WTC11 (cell line): ENCODE measurements at regions not wholly inside any gene's neighbourhood (a gene's known extent, or its start where the extent isn't known, plus 50 kb on each side); places are given as distances from the start of the nearest gene placed in this dataset.

ENCODE experiments used
- ATAC-seq: fragments of 200-7000 bp; cut with Tn5 transposase; 2 replicates; pipeline ENCODE4 v1.10.0; 2021; ENCODE audit warnings: mild to moderate bottlenecking, moderate library complexity
- CTCF ChIA-PET: fragments of 300-600 bp; sonication (Branson Sonifier 250); formaldehyde crosslinking; loops from one replicate; lab custom pipeline; 2021; ENCODE audit warnings: antibody characterized with exemption; lab: Charles Lee
- POLR2A ChIA-PET: fragments of 350-600 bp; sonication (Branson Sonifier 250); formaldehyde crosslinking; loops from one replicate; lab custom pipeline; 2021; ENCODE audit warnings: antibody characterized with exemption; lab: Charles Lee
- DNase-seq: peaks from one replicate; pipeline ENCODE4 v3.0.0; 2021; ENCODE audit warnings: low spot score
- H3K27ac Mint-ChIP-seq: 2 replicates; pipeline ENCODE4 v1.8.0; 2021; ENCODE audit warnings: mixed read lengths
- H3K27me3 Mint-ChIP-seq: 2 replicates; pipeline ENCODE4 v1.8.0; 2021; ENCODE audit warnings: low read depth, mild to moderate bottlenecking, moderate library complexity, mixed read lengths
- H3K36me3 Mint-ChIP-seq: 2 replicates; pipeline ENCODE4 v1.8.0; 2021; ENCODE audit warnings: mixed read lengths
- H3K4me1 Mint-ChIP-seq: 2 replicates; pipeline ENCODE4 v1.8.0; 2022; ENCODE audit warnings: mixed read lengths
- H3K4me3 Mint-ChIP-seq: 2 replicates; pipeline ENCODE4 v1.8.0; 2021; ENCODE audit warnings: mild to moderate bottlenecking, moderate library complexity, mixed read lengths
- H3K9me3 Mint-ChIP-seq: 2 replicates; pipeline ENCODE4 v1.8.0; 2021; ENCODE audit warnings: mixed read lengths
- GTF2I ChIP-seq: fragments of 250-450 bp; sonication (Bioruptor Pico); conservative IDR thresholded peaks from 2 replicates; pipeline ENCODE4 v1.4.0; 2021; ENCODE audit warnings: mild to moderate bottlenecking
- NFE2L1 ChIP-seq: sonication (generic); formaldehyde crosslinking; IDR thresholded peaks from 2 replicates; pipeline ENCODE4 v1.8.1; 2023; ENCODE audit warnings: missing genetic modification reagents
- OVOL2 ChIP-seq: fragments of 250-450 bp; sonication (Bioruptor Pico); IDR thresholded peaks from 2 replicates; pipeline ENCODE4 v1.9.0; 2021; ENCODE audit warnings: mild to moderate bottlenecking, borderline replicate concordance
- PRDM15 ChIP-seq: sonication (generic); formaldehyde crosslinking; IDR thresholded peaks from 2 replicates; pipeline ENCODE4 v1.8.0; 2022; ENCODE audit warnings: missing genetic modification reagents
- RORB ChIP-seq: fragments of 250-450 bp; sonication (Bioruptor Pico); IDR thresholded peaks from 2 replicates; pipeline ENCODE4 v1.9.0; 2021; ENCODE audit warnings: mild to moderate bottlenecking
- STAT6 ChIP-seq: sonication (generic); formaldehyde crosslinking; conservative IDR thresholded peaks from 2 replicates; pipeline ENCODE4 v1.8.1; 2023; ENCODE audit warnings: mild to moderate bottlenecking, low read depth, missing genetic modification reagents, moderate library complexity
- ZNF138 ChIP-seq: sonication (generic); formaldehyde crosslinking; conservative IDR thresholded peaks from 2 replicates; pipeline ENCODE4 v1.8.1; 2022; ENCODE audit warnings: mild to moderate bottlenecking, moderate library complexity, missing genetic modification reagents
- ZNF263 ChIP-seq: sonication (generic); formaldehyde crosslinking; IDR thresholded peaks from 2 replicates; pipeline ENCODE4 v1.8.1; 2022; ENCODE audit warnings: low read depth, mild to moderate bottlenecking, moderate library complexity, missing genetic modification reagents
- ZNF396 ChIP-seq: fragments of 250-450 bp; sonication (Bioruptor Pico); IDR thresholded peaks from 2 replicates; pipeline ENCODE4 v1.8.0; 2021; ENCODE audit warnings: mild to moderate bottlenecking, moderate library complexity, borderline replicate concordance
- ZSCAN18 ChIP-seq: fragments of 250-450 bp; sonication (Bioruptor Pico); IDR thresholded peaks from 2 replicates; pipeline ENCODE4 v2.1.2; 2022; ENCODE audit warnings: mild to moderate bottlenecking, moderate library complexity
- TF ChIP-seq, protein P1 (sequence below): sonication (generic); formaldehyde crosslinking; IDR thresholded peaks from 2 replicates; pipeline ENCODE4 v1.8.1; 2023; ENCODE audit warnings: mild to moderate bottlenecking, missing genetic modification reagents
- TF ChIP-seq, protein P2 (sequence below): sonication (generic); formaldehyde crosslinking; IDR thresholded peaks from 2 replicates; pipeline ENCODE4 v1.8.1; 2023; ENCODE audit warnings: mild to moderate bottlenecking, missing genetic modification reagents, moderate library complexity
- TF ChIP-seq, protein P3 (sequence below): sonication (generic); formaldehyde crosslinking; IDR thresholded peaks from 2 replicates; pipeline ENCODE4 v1.8.0; 2022; ENCODE audit warnings: mild to moderate bottlenecking, missing genetic modification reagents
- TF ChIP-seq, protein P4 (sequence below): fragments of 250-450 bp; sonication (Bioruptor Pico); IDR thresholded peaks from 2 replicates; pipeline ENCODE4 v1.9.0; 2021; ENCODE audit warnings: mild to moderate bottlenecking
- TF ChIP-seq, protein P5 (sequence below): sonication (generic); formaldehyde crosslinking; IDR thresholded peaks from 2 replicates; pipeline ENCODE4 v1.8.1; 2022; ENCODE audit warnings: missing genetic modification reagents, borderline replicate concordance

DNA sequence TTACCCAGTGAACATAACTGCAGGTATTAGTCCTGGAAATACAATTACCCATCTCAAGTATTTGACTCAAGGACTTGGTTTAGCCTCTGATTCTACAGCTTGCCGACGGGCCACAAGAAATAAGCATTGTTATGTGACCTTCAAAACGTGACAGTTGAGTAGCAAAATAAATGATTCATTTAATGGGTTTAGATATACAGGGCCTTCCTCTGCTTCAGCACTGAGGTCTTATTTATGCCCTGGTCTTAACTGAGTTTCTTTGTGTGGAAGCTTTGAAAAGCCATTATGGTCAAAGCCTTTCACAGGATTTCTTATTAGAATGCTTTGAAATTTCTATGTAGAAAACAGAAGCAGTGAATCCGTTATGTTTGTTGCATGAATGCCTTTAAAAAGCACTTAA is 899.2 kb upstream of the API5 start:
- ChIA-PET CTCF (no interaction called here), POLR2A (no interaction called here)
- peaks cover 17% of the 10 kb centered on the region for H3K4me1 Mint-ChIP-seq
- H3K36me3 Mint-ChIP-seq = no peaks in the 10 kb centered on the region
- H3K9me3 Mint-ChIP-seq = no peaks in the 10 kb centered on the region
- no peak for ATAC-seq
- H3K27me3 Mint-ChIP-seq = no peaks in the 10 kb centered on the region; the same call in 1 of the 2 replicates
- H3K4me3 Mint-ChIP-seq = no peak overlapping the region
- DNase-seq = no peak
- H3K27ac Mint-ChIP-seq = no peak overlapping the region
- TF ChIP-seq ZNF396 (no peak), OVOL2 (CRISPR knock-in tag) (no peak), NFE2L1 (CRISPR knock-in tag) (no peak), STAT6 (no peak)

- POLR2A ChIA-PET = no interaction called here
- CTCF ChIA-PET = no interaction called here
- H3K27ac Mint-ChIP-seq = no peak overlapping the region
- DNase-seq (no peak), ATAC-seq (no peak)
- no peaks in the 10 kb centered on the region for H3K4me1 Mint-ChIP-seq
- H3K4me3 Mint-ChIP-seq = no peak overlapping the region
- H3K36me3 Mint-ChIP-seq = no peaks in the 10 kb centered on the region
- H3K9me3 Mint-ChIP-seq = no peaks in the 10 kb centered on the region
- TF ChIP-seq ZNF263 (CRISPR knock-in tag) (no peak), ZNF138 (CRISPR knock-in tag) (no peak), ZSCAN18 (CRISPR knock-in tag) (no peak), GTF2I (CRISPR knock-in tag) (no peak)
- TF ChIP-seq, protein P1, sequence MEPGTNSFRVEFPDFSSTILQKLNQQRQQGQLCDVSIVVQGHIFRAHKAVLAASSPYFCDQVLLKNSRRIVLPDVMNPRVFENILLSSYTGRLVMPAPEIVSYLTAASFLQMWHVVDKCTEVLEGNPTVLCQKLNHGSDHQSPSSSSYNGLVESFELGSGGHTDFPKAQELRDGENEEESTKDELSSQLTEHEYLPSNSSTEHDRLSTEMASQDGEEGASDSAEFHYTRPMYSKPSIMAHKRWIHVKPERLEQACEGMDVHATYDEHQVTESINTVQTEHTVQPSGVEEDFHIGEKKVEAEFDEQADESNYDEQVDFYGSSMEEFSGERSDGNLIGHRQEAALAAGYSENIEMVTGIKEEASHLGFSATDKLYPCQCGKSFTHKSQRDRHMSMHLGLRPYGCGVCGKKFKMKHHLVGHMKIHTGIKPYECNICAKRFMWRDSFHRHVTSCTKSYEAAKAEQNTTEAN (CRISPR knock-in tag) = no peak
- TF ChIP-seq, protein P2, sequence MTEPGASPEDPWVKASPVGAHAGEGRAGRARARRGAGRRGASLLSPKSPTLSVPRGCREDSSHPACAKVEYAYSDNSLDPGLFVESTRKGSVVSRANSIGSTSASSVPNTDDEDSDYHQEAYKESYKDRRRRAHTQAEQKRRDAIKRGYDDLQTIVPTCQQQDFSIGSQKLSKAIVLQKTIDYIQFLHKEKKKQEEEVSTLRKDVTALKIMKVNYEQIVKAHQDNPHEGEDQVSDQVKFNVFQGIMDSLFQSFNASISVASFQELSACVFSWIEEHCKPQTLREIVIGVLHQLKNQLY (CRISPR knock-in tag) = no peak
- TF ChIP-seq, protein P3, sequence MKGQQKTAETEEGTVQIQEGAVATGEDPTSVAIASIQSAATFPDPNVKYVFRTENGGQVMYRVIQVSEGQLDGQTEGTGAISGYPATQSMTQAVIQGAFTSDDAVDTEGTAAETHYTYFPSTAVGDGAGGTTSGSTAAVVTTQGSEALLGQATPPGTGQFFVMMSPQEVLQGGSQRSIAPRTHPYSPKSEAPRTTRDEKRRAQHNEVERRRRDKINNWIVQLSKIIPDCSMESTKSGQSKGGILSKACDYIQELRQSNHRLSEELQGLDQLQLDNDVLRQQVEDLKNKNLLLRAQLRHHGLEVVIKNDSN (CRISPR knock-in tag) = no peak
- H3K27me3 Mint-ChIP-seq = no peaks in the 10 kb centered on the region
Observed at GRCh38 chr11:42417691-42418090, 894.1 kb upstream of the API5 start.

DNA sequence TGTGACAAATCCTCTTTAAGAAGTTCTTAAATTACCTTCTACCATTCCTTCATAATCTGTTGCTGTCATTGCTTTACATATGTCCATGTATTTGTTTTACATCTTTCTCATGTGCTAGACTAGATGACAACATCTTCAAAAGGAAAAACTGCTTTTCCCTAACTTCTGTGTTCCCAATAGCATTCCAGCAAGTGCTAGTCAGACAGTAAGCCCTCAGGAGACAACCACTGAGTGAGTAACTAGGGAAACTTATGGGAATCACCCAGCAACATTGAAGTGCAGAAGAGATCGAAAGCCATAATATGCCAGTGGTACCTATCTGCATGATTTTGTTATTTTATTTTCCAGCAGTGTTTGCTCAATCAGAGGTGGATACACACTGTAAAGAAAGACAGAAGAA is 889.7 kb upstream of the API5 start:
- CTCF ChIA-PET = no interaction called here
- Mint-ChIP-seq H3K27ac (no peak overlapping the region), H3K27me3 (no peaks in the 10 kb centered on the region), H3K4me1 (no peaks in the 10 kb centered on the region), H3K4me3 (no peak overlapping the region), H3K9me3 (no peaks in the 10 kb centered on the region), H3K36me3 (no peaks in the 10 kb centered on the region)
- DNase-seq (no peak), ATAC-seq (no peak)
- POLR2A ChIA-PET = no interaction called here
- TF ChIP-seq NFE2L1 (CRISPR knock-in tag) = no peak
- TF ChIP-seq RORB (CRISPR knock-in tag) = no peak
- TF ChIP-seq, protein P4, sequence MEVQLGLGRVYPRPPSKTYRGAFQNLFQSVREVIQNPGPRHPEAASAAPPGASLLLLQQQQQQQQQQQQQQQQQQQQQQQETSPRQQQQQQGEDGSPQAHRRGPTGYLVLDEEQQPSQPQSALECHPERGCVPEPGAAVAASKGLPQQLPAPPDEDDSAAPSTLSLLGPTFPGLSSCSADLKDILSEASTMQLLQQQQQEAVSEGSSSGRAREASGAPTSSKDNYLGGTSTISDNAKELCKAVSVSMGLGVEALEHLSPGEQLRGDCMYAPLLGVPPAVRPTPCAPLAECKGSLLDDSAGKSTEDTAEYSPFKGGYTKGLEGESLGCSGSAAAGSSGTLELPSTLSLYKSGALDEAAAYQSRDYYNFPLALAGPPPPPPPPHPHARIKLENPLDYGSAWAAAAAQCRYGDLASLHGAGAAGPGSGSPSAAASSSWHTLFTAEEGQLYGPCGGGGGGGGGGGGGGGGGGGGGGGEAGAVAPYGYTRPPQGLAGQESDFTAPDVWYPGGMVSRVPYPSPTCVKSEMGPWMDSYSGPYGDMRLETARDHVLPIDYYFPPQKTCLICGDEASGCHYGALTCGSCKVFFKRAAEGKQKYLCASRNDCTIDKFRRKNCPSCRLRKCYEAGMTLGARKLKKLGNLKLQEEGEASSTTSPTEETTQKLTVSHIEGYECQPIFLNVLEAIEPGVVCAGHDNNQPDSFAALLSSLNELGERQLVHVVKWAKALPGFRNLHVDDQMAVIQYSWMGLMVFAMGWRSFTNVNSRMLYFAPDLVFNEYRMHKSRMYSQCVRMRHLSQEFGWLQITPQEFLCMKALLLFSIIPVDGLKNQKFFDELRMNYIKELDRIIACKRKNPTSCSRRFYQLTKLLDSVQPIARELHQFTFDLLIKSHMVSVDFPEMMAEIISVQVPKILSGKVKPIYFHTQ = no peak
- no peak for TF ChIP-seq PRDM15
- TF ChIP-seq, protein P5, sequence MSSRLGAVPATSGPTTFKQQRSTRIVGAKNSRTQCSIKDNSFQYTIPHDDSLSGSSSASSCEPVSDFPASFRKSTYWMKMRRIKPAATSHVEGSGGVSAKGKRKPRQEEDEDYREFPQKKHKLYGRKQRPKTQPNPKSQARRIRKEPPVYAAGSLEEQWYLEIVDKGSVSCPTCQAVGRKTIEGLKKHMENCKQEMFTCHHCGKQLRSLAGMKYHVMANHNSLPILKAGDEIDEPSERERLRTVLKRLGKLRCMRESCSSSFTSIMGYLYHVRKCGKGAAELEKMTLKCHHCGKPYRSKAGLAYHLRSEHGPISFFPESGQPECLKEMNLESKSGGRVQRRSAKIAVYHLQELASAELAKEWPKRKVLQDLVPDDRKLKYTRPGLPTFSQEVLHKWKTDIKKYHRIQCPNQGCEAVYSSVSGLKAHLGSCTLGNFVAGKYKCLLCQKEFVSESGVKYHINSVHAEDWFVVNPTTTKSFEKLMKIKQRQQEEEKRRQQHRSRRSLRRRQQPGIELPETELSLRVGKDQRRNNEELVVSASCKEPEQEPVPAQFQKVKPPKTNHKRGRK (CRISPR knock-in tag) = no peak
